Left renal pelvis (tissue), 4 donors: ENCODE measurements at regions not wholly inside any gene's neighbourhood (a gene's known extent, or its start where the extent isn't known, plus 50 kb on each side); places are given as distances from the start of the nearest gene placed in this dataset.
"Not testable (repeated sequence)": the region's sequence is repeated elsewhere in the genome, so short reads cannot be mapped to it uniquely, and the experiment has no call there.

Experiments
- DNase-seq, 4 donors: peaks; one replicate each; pipeline ENCODE4 v3.0.0-alpha.2; 2013; ENCODE audit warnings: low read depth in 4 of 4, low spot score in 3 of 4

GRCh38 chr4:24213961-24214360, 324.1 kb upstream of the PPARGC1A start:
- no peak for DNase-seq

DNA sequence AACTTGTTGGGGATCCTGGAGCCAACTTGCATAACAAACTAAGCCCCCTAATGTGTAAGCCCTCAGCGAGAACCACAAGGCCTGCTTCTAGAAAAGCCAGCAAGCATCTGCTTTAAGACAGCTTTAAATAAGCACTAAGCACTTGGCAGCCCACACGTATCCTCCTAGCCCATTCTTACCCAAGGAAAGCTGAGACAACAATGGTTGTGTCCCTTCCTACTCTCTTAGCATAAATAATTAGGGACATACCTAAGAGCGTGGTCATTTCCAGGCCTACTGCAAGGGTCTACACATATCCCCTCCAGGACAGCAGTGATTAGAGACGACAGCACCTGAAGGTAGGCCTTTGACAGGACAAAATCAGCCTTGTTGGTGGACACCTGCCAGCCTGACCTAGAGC, 322.8 kb upstream of the PPARGC1A start:
- no peak for DNase-seq

GRCh38 chr4:24211856-24212255, 322.0 kb upstream of the PPARGC1A start:
- no peak for DNase-seq

DNA sequence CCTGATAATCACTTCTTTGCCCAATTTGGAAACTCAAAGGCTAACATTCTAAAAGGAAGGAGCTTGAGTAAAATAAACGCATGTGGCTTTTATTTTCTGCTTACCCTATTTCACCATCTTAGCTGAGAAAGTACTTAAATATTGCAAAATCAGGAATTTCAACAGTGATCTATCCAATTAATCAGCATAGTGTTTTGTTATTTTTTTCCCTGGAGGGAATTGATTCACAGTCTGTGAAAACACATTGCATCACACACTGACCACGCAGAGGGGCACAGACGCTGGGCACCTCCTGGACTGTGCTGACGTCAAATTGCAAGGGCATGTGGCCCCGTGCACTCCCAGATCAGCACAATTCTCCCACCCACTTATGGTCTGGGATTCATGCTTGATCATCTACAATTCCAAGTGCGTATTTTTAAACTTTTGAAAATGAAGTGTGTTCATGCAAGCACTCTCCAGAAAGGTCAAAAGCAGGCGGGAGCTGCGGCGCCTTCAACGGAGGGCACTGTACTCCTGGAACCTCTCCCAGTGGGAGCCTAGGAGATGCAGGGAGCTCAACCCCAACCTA, 320.6 kb upstream of the PPARGC1A start:
- DNase-seq = no peak

DNA sequence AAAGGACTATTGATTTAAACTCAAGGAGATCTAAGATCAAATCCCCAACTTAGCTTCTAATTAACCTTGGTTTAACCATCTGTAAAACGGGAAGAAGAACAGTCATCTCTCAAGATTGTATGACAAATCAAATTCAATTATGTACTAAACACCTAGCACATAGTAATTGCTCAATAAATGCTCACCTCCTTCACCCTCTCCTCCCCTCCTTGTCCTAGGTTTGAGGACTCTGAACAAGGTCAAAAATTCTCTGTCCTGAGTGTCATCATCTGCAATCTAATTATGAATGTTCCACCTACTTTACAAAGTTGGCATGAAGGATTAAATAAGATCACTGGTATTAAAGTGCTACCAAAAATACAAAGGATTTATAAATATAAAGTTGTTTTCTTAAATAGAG, 320.1 kb upstream of the PPARGC1A start:
- no peak for DNase-seq

- DNase-seq = no peak
Measured at GRCh38 chr4:24209131-24209530, 319.3 kb upstream of the PPARGC1A start.

- no peak for DNase-seq
Measured at GRCh38 chr4:24208691-24209090, 318.8 kb upstream of the PPARGC1A start.

- not testable (repeated sequence) for DNase-seq
Measured at GRCh38 chr4:24204708-24205107, 314.9 kb upstream of the PPARGC1A start.

- no peak for DNase-seq
Measured at GRCh38 chr4:24203926-24204325, 314.1 kb upstream of the PPARGC1A start.

DNA sequence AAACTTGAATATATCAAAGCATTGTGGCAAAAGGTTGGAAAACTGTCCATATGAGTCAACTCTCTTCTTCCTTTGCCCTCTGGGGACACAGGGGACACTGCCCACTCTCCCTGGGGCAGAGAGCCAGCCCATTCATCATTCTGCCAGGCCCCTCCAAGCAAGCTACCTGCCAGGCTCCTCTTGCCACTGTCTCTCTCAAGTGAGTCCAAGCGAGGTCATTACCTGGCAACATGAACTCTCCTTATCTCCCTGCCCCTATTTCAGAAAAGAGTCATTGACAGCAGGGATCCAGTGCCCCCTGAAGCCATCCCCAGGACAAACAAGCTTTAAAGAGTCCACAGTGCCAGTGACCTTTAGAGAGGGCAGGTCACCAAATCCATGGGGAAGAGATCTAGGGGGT, 312.7 kb upstream of the PPARGC1A start:
- DNase-seq = no peak

- no peak for DNase-seq
Measured at GRCh38 chr4:24197955-24198354, 308.1 kb upstream of the PPARGC1A start.

DNA sequence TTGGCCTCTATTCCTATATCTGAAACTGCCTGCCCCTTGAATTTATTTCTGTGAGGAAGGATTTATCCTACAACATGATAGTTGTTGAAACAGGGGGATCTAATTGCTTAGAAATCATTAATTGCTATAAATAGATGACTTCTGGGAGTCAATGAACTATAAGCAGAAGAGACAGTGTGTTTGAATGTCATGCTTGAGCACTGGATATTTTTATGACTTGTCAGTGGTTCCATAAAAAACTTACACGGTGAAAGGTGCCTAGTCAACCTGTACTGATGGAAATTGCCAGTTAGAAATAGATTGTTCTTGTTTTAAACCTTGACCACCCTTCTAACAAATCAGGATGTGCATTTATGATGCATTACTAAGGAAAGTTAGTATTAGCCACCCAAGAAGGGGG, 306.9 kb upstream of the PPARGC1A start:
- no peak for DNase-seq

GRCh38 chr4:24195991-24196736, 306.3 kb upstream of the PPARGC1A start:
- no peak for DNase-seq

GRCh38 chr4:24192018-24192641, 302.3 kb upstream of the PPARGC1A start:
- no peak for DNase-seq

GRCh38 chr4:24190761-24191695, 301.2 kb upstream of the PPARGC1A start:
- DNase-seq = no peak

DNA sequence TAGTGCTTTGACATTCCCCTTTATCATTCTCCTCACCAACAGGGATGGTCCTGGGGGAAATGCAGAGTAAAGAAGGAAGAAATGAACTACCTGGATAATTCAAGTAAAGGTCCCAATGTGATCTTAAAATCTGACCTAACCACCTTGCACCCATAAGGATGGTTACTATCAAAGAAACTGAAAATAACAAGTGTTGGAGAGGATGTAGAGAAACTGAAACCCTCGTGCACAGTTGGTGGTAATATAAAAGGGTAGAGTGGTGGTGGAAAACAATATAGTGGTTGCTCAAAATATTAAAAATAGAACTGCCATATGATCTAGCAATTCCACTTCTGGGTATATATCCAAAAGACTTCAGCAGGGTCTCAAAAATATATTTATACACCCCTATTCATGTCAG, 298.6 kb upstream of the PPARGC1A start:
- no peak for DNase-seq

DNA sequence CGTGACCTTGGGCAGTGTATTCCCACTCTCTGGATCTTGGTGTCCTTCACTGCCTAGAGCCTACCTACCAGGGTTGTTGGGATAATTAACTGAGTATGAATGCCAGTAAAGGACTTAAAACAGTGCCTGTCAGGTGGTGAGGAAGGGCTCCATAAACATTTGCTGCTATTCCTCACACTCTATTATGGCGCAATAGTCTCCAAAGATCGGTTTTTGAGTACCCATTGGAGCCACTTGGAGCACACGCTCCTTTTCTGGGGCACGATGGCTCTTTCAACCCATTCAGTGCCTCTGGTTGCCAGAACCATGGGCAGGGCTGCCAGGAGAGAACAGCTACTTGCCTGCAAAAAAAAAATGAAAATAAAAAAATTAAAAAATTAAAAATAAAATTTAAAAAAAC, 296.6 kb upstream of the PPARGC1A start:
- DNase-seq = no peak

DNA sequence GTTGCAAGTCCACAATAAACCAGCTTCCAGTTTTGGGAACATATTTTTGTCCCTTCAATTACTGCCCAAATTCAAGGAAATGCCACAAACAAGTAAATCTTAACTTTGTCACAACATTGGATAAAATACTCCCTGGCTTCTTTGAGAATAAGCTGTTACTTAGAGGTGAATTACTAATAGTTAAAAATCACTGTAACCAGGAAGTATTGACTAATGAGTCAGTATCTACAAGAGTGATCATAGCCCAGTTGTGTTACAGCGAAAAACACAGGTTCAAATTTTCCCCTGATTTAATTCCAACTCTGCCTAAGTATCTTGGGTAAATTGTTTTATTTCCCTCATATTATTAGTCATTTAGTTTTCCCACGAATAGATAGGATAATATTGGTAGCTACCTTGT, 291.2 kb upstream of the PPARGC1A start:
- no peak for DNase-seq

- DNase-seq = no peak
Measured at GRCh38 chr4:24180586-24180985, 290.7 kb upstream of the PPARGC1A start.

DNA sequence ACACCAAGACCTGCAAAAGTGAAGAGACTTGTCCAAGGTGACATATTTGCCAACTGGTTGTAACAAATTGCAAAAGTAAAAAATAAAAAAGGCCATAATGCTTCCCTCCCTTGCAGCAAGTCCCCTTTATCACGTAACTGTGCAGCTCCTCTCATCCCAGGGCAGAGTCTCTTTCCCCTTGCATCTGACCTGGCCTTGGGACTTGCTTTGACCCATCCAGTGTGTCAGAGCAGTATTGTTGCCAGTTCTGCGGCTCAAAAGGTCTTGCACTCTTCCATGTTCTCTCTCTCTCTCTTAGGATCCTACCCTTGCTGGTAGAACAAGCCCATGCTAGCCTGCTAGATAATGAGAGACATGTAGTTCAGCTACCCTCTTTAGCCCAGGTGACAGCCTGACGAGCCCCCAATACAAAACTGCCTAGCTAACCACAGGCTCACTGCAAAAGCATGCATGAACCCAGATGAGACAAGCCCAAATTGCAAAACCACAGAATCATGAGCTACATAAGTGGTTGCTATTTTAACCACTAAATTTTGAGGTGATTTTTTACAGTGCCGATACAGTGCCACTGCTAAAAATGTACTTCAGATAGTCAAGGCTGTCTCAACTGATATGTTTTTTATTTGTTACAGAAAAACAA, 289.5 kb upstream of the PPARGC1A start:
- DNase-seq = no peak

GRCh38 chr4:24177443-24177842, 287.6 kb upstream of the PPARGC1A start:
- not testable (repeated sequence) for DNase-seq
